HG03439 (cell line): ENCODE measurements at regions not wholly inside any gene's neighbourhood (a gene's known extent, or its start where the extent isn't known, plus 50 kb on each side); places are given as distances from the start of the nearest gene placed in this dataset.

ENCODE experiments used
- ATAC-seq: cut with Tn5 transposase; IDR thresholded peaks from one replicate; pipeline ENCODE4 v1.9.1; 2021; ENCODE audit warnings: mild to moderate bottlenecking, moderate library complexity; ENCODE audit not compliant: unreplicated experiment

- ATAC-seq = no peak
Measured at GRCh38 chr2:38174131-38174530, 98.2 kb upstream of the CYP1B1 start.

- ATAC-seq = no peak
Measured at GRCh38 chr2:38173683-38174082, 97.7 kb upstream of the CYP1B1 start.

GRCh38 chr2:38171208-38171855 is 95.4 kb upstream of the CYP1B1 start:
- no peak for ATAC-seq

- ATAC-seq = no peak
Measured at GRCh38 chr2:38170733-38171132, 94.8 kb upstream of the CYP1B1 start.

GRCh38 chr2:38170067-38170466 is 94.1 kb upstream of the CYP1B1 start:
- ATAC-seq = no peak

- no peak for ATAC-seq
Measured at GRCh38 chr2:38168710-38169480, 92.9 kb upstream of the CYP1B1 start.

- ATAC-seq = no peak
Measured at GRCh38 chr2:38167968-38168350, 92.0 kb upstream of the CYP1B1 start.

GRCh38 chr2:38165698-38166097 is 89.7 kb upstream of the CYP1B1 start:
- ATAC-seq = no peak

GRCh38 chr2:38164881-38165280 is 88.9 kb upstream of the CYP1B1 start:
- ATAC-seq = peak; percentile 54

- no peak for ATAC-seq
Measured at GRCh38 chr2:38163579-38163978, 87.6 kb upstream of the CYP1B1 start.

GRCh38 chr2:38163006-38163405 is 87.1 kb upstream of the CYP1B1 start:
- no peak for ATAC-seq

- no peak for ATAC-seq
Measured at GRCh38 chr2:38160516-38160915, 84.6 kb upstream of the CYP1B1 start.

- no peak for ATAC-seq
Measured at GRCh38 chr2:38159597-38159996, 83.6 kb upstream of the CYP1B1 start.

- no peak for ATAC-seq
Measured at GRCh38 chr2:38159191-38159590, 83.2 kb upstream of the CYP1B1 start.

GRCh38 chr2:38158378-38159118 is 82.6 kb upstream of the CYP1B1 start:
- no peak for ATAC-seq

- ATAC-seq = no peak
Measured at GRCh38 chr2:38156436-38156835, 80.5 kb upstream of the CYP1B1 start.

- no peak for ATAC-seq
Measured at GRCh38 chr2:38155015-38155414, 79.1 kb upstream of the CYP1B1 start.

- no peak for ATAC-seq
Measured at GRCh38 chr2:38154395-38154794, 78.4 kb upstream of the CYP1B1 start.

- ATAC-seq = no peak
Measured at GRCh38 chr2:38153476-38154135, 77.7 kb upstream of the CYP1B1 start.

- ATAC-seq = no peak
Measured at GRCh38 chr2:38152913-38153312, 77.0 kb upstream of the CYP1B1 start.

GRCh38 chr2:38152035-38152434 is 76.1 kb upstream of the CYP1B1 start:
- ATAC-seq = no peak
